PC-9 (cell line): ENCODE measurements at regions not wholly inside any gene's neighbourhood (a gene's known extent, or its start where the extent isn't known, plus 50 kb on each side); places are given as distances from the start of the nearest gene placed in this dataset.
A peak's percentile ranks its signal among the peaks of the same experiment; 100 is the strongest.

Experiments used
- BruUV-seq: library from RNA; stranded (reverse); fragments of 400-500 nt; replicated peaks from 2 replicates; lab custom pipeline; 2021; lab: Mats Ljungman, UMichigan
- CTCF ChIA-PET: fragments of 300-600 bp; sonication (Branson Sonifier 250); formaldehyde crosslinking; loops from one replicate; lab custom pipeline; 2022; ENCODE audit warnings: antibody characterized with exemption; lab: Charles Lee
- POLR2A ChIA-PET: fragments of 300-600 bp; sonication (Branson Sonifier 250); formaldehyde crosslinking; loops from one replicate; lab custom pipeline; 2022; ENCODE audit warnings: antibody characterized with exemption; ENCODE audit not compliant: unreplicated experiment; lab: Charles Lee
- DNase-seq, 2 experiments: peaks; one replicate each; pipeline versions ENCODE4 v3.0.0 to v3.0.0-alpha.2; 2015 to 2022; ENCODE audit warnings: mixed read lengths in 1 of 2
- H2AFZ ChIP-seq: fragments of 200-600 bp; sonication (generic); 2 replicates; pipeline ENCODE4 v1.8.1; 2017; ENCODE audit warnings: antibody characterized with exemption
- H3F3A ChIP-seq: fragments of 200-600 bp; sonication (generic); 2 replicates; pipeline ENCODE4 v1.8.1; 2017; ENCODE audit warnings: antibody characterized with exemption, mild to moderate bottlenecking, low read depth; ENCODE audit not compliant: insufficient read depth
- H3K27ac ChIP-seq: fragments of 200-600 bp; sonication (generic); 2 replicates; pipeline ENCODE4 v1.6.1; 2016; ENCODE audit warnings: mixed run types
- H3K27me3 ChIP-seq: fragments of 200-600 bp; sonication (generic); 2 replicates; pipeline ENCODE4 v1.6.1; 2016; ENCODE audit warnings: low read depth, mixed run types; ENCODE audit not compliant: insufficient read depth
- H3K36me3 ChIP-seq: fragments of 200-600 bp; sonication (generic); 2 replicates; pipeline ENCODE4 v1.6.1; 2016; ENCODE audit warnings: low read depth, mixed run types
- H3K4me1 ChIP-seq: fragments of 200-600 bp; sonication (generic); replicated peaks from 2 replicates; pipeline ENCODE4 v1.6.1; 2016; ENCODE audit warnings: mixed run types; ENCODE audit not compliant: insufficient read depth
- H3K4me2 ChIP-seq: fragments of 200-600 bp; sonication (generic); 2 replicates; pipeline ENCODE4 v1.6.1; 2017; ENCODE audit warnings: mixed run types
- H3K4me3 ChIP-seq: fragments of 200-600 bp; sonication (generic); 2 replicates; pipeline ENCODE4 v1.6.1; 2016; ENCODE audit warnings: mixed run types
- H3K79me2 ChIP-seq: fragments of 200-600 bp; sonication (generic); 2 replicates; pipeline ENCODE4 v1.6.1; 2017; ENCODE audit warnings: low read depth, mixed run types
- H3K9me2 ChIP-seq: fragments of 200-600 bp; sonication (generic); 2 replicates; pipeline ENCODE4 v1.8.1; 2017; ENCODE audit warnings: mild to moderate bottlenecking; ENCODE audit not compliant: insufficient read depth
- H3K9me3 ChIP-seq: fragments of 200-600 bp; sonication (generic); 2 replicates; pipeline ENCODE4 v1.8.1; 2016; ENCODE audit warnings: low read depth; ENCODE audit not compliant: insufficient read depth
- H4K20me1 ChIP-seq: fragments of 200-600 bp; sonication (generic); 2 replicates; pipeline ENCODE4 v1.8.1; 2017; ENCODE audit not compliant: insufficient read depth
- CTCF ChIP-seq: fragments of 200-600 bp; sonication (generic); conservative IDR thresholded peaks from 2 replicates; pipeline ENCODE4 v1.6.1; 2017; ENCODE audit warnings: mixed run types, antibody characterized with exemption, mild to moderate bottlenecking, moderate library complexity
- EZH2 ChIP-seq: fragments of 200-600 bp; sonication (generic); IDR thresholded peaks from 2 replicates; pipeline ENCODE4 v1.8.0; 2017; ENCODE audit warnings: antibody characterized with exemption, low read depth
- intact Hi-C: fragments of 100-400 bp; cut with micrococcal nuclease; formaldehyde crosslinking; loops from one replicate; pipeline ENCODE4 v1.10.0; 2022; ENCODE audit not compliant: unreplicated experiment

GRCh38 chr2:118171546-118171945, 83.3 kb downstream of the INSIG2 start:
- Histone ChIP-seq H3K27ac (no peak overlapping the region), H3K9me3 (peaks cover 3% of the 10 kb centered on the region; the same call in 1 of the 2 replicates), H2AFZ (no peak overlapping the region), H3K79me2 (no peaks in the 10 kb centered on the region), H3K4me1 (peaks cover 16% of the 10 kb centered on the region), H3K4me3 (no peak overlapping the region), H3F3A (no peaks in the 10 kb centered on the region), H3K9me2 (no peaks in the 10 kb centered on the region), H3K36me3 (no peaks in the 10 kb centered on the region), H4K20me1 (no peaks in the 10 kb centered on the region), H3K4me2 (no peak overlapping the region), H3K27me3 (no peaks in the 10 kb centered on the region)
- no peak for TF ChIP-seq EZH2
- no peak for TF ChIP-seq CTCF
- intact Hi-C loops: no loop called here
- ChIA-PET POLR2A (no interaction called here), CTCF (no interaction called here)
- no peak for DNase-seq
- no TSS peak for BruUV-seq

DNA sequence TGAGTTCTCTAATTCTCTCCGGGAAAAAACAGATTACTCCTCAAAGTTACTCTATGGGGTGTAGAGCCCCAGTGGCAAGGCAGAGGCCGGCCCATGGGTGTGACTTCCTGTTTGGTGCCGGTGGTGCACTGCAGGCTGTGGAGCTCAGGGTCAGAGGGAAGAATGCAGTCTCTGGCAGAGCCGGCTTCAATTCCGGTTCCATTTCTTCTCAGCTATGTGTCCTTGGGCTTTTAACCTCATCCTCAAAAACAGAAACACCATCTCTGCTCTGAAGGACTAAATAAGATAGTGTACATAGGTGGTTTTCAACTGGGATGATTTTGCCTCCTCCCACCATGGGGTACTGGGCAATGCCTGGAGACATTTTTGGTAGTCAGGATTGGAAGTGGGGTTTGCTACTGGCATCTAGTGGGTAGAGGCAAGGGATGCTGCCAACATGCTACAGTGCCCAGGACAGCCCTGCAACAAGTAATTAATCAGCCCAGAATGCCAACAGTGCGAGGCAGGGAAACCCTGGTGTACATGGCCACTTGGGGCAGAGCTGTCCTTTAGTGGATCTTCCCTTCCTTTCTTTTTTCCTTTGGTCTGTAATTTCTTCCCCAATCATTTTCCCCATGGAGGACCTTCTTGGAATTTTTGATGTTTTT, 81.2 kb downstream of the INSIG2 start:
- H3K9me2 ChIP-seq: no peaks in the 10 kb centered on the region
- H3K27me3 ChIP-seq: no peaks in the 10 kb centered on the region
- peaks cover 15% of the 10 kb centered on the region for H3K4me1 ChIP-seq
- intact Hi-C loops: loop anchor here (2.0 to 5.0 kb wide), 2 partner anchors 57 to 122 kb away; no protein-coding TSS in a partner anchor
- TF ChIP-seq EZH2 (no peak), CTCF (no peak)
- no peak overlapping the region for H2AFZ ChIP-seq
- no peaks in the 10 kb centered on the region for H3K36me3 ChIP-seq
- BruUV-seq: TSS peak; percentile 22
- no peaks in the 10 kb centered on the region for H3F3A ChIP-seq
- peak; percentile 43 to 51 for DNase-seq
- H4K20me1 ChIP-seq: no peaks in the 10 kb centered on the region
- ChIA-PET POLR2A (interaction anchor here (0.7 kb wide), 2 partner anchors 19 to 146 kb away, joined by 3 to 4 read pairs; no protein-coding TSS in a partner anchor), CTCF (interaction anchor here (0.6 to 1.3 kb wide), 5 partner anchors 18 to 123 kb away, joined by 3 to 5 read pairs (median 3); no protein-coding TSS in a partner anchor)
- no peaks in the 10 kb centered on the region for H3K79me2 ChIP-seq
- no peak overlapping the region for H3K27ac ChIP-seq
- H3K9me3 ChIP-seq: peaks cover 3% of the 10 kb centered on the region; the same call in 1 of the 2 replicates
- peak overlapping the region; percentile 6; the same call in 1 of the 2 replicates for H3K4me2 ChIP-seq
- no peak overlapping the region for H3K4me3 ChIP-seq

GRCh38 chr2:118168615-118169014, 80.3 kb downstream of the INSIG2 start:
- Histone ChIP-seq H3K4me1 (peaks cover 15% of the 10 kb centered on the region), H3K27me3 (no peaks in the 10 kb centered on the region), H4K20me1 (no peaks in the 10 kb centered on the region), H3K9me3 (peaks cover 3% of the 10 kb centered on the region; the same call in 1 of the 2 replicates), H3K4me2 (no peak overlapping the region), H2AFZ (no peak overlapping the region), H3K36me3 (no peaks in the 10 kb centered on the region), H3K9me2 (no peaks in the 10 kb centered on the region), H3K27ac (no peak overlapping the region), H3F3A (no peaks in the 10 kb centered on the region), H3K4me3 (no peak overlapping the region), H3K79me2 (no peaks in the 10 kb centered on the region)
- DNase-seq: peak; percentile 41 to 52
- no TSS peak for BruUV-seq
- ChIA-PET POLR2A (no interaction called here), CTCF (interaction anchor here (0.7 to 1.3 kb wide), 2 partner anchors 79 to 122 kb away, joined by 5 read pairs; no protein-coding TSS in a partner anchor)
- intact Hi-C loops: loop anchor here (1.0 to 5.0 kb wide), 3 partner anchors 45 to 121 kb away; no protein-coding TSS in a partner anchor
- TF ChIP-seq CTCF (no peak), EZH2 (no peak)
